A549 (cell line): ENCODE measurements at regions not wholly inside any gene's neighbourhood (a gene's known extent, or its start where the extent isn't known, plus 50 kb on each side); places are given as distances from the start of the nearest gene placed in this dataset.
A peak's percentile ranks its signal among the peaks of the same experiment; 100 is the strongest.

Source experiments
- ATAC-seq, 2 experiments: fragments of 200-7000 bp in 1 of 2; fragments of >200 bp in 1 of 2; cut with Nextera tagmentation in 1 of 2; cut with Tn5 transposase in 1 of 2; 3 replicates each; pipeline versions ENCODE4 v1.8.0 to v1.9.1; 2018 to 2020; ENCODE audit warnings: mild to moderate bottlenecking in 1 of 2, moderate library complexity in 1 of 2
- CTCF ChIA-PET: fragments of 300-600 bp; sonication (Branson Sonifier 250); formaldehyde crosslinking; extraction: SDS; loops from one replicate; lab custom pipeline; 2021; ENCODE audit warnings: antibody characterized with exemption, inconsistent platforms; lab: Yijun Ruan, JAX
- POLR2A ChIA-PET: fragments of 350-600 bp; formaldehyde crosslinking; extraction: SDS; loops from one replicate; lab custom pipeline; 2021; ENCODE audit warnings: antibody characterized with exemption, inconsistent platforms; lab: Yijun Ruan, JAX
- DNase-seq, 2 experiments: peaks; one replicate each; pipeline versions ENCODE4 v3.0.0 to v3.0.0-alpha.2; 2011 to 2016; ENCODE audit warnings: low read depth in 1 of 2, low spot score in 1 of 2
- FAIRE-seq: peaks from 2 replicates; lab custom pipeline; 2011; peaks lifted over from hg19 to GRCh38; lab: Jason Lieb, UNC
- H3K27ac ChIP-seq, 2 experiments: fragments of >200 bp; sonication (Bioruptor Twin); formaldehyde crosslinking; 3 replicates each; pipeline ENCODE4 v1.5.1; 2016 to 2017
- H3K4me1 ChIP-seq: fragments of >200 bp; sonication (Bioruptor Twin); formaldehyde crosslinking; 3 replicates; pipeline ENCODE4 v1.6.1; 2016
- H3K4me2 ChIP-seq: fragments of >200 bp; sonication (Bioruptor Twin); formaldehyde crosslinking; 3 replicates; pipeline ENCODE4 v1.6.1; 2016
- H3K4me3 ChIP-seq: fragments of >200 bp; sonication (Bioruptor Twin); formaldehyde crosslinking; 3 replicates; pipeline ENCODE4 v1.5.1; 2016
- H3K9me3 ChIP-seq: fragments of >200 bp; sonication (Bioruptor Twin); formaldehyde crosslinking; 3 replicates; pipeline ENCODE4 v1.6.1; 2016
- ATOH8 ChIP-seq: fragments of 250-450 bp; sonication (Bioruptor Pico); IDR thresholded peaks from 2 replicates; pipeline ENCODE4 v1.5.0; 2020; ENCODE audit warnings: low read depth, mild to moderate bottlenecking, moderate library complexity
- BHLHE40 ChIP-seq: IDR thresholded peaks from 2 replicates; pipeline ENCODE4 v1.6.1; 2012; ENCODE audit warnings: low read depth, low read length, inconsistent platforms
- CHD2 ChIP-seq: fragments of 150-350 bp; IDR thresholded peaks from 2 replicates; pipeline ENCODE4 v1.6.1; 2014; ENCODE audit warnings: low read length; ENCODE audit not compliant: partially characterized antibody
- CHD4 ChIP-seq: fragments of 200-600 bp; sonication (generic); IDR thresholded peaks from 2 replicates; pipeline ENCODE4 v1.6.1; 2016; ENCODE audit warnings: antibody characterized with exemption, mild to moderate bottlenecking, borderline replicate concordance
- EHF ChIP-seq: fragments of 250-450 bp; sonication (Bioruptor Pico); IDR thresholded peaks from 2 replicates; pipeline ENCODE4 v1.5.0; 2020; ENCODE audit warnings: mild to moderate bottlenecking
- EP300 ChIP-seq, 2 experiments: fragments of >200 bp; sonication (Bioruptor Twin); formaldehyde crosslinking; IDR thresholded peaks; 2 replicates in 1 of 2; 3 replicates in 1 of 2; pipeline ENCODE4 v1.6.1; 2016 to 2017
- ESRRA ChIP-seq: fragments of 150-350 bp; IDR thresholded peaks from 2 replicates; pipeline ENCODE4 v1.6.1; 2014; ENCODE audit warnings: mild to moderate bottlenecking, low read length, borderline replicate concordance
- FOSB ChIP-seq: fragments of 250-450 bp; sonication (Bioruptor Pico); IDR thresholded peaks from 2 replicates; pipeline ENCODE4 v1.5.0; 2020; ENCODE audit warnings: mild to moderate bottlenecking, moderate library complexity
- FOSL2 ChIP-seq, 2 experiments: fragments of 450-650 bp in 1 of 2; fragments of >200 bp in 1 of 2; sonication (Bioruptor Twin) in 1 of 2; formaldehyde crosslinking; IDR thresholded peaks; 2 replicates each; pipeline versions ENCODE4 v1.5.0 to v1.6.1; 2016 to 2020; ENCODE audit warnings: mild to moderate bottlenecking in 1 of 2, moderate library complexity in 1 of 2
- FOXS1 ChIP-seq: fragments of 250-450 bp; sonication (Bioruptor Pico); IDR thresholded peaks from 2 replicates; pipeline ENCODE4 v1.5.0; 2020; ENCODE audit warnings: mild to moderate bottlenecking, moderate library complexity
- GATA3 ChIP-seq: IDR thresholded peaks from 2 replicates; pipeline ENCODE4 v1.6.1; 2012; ENCODE audit warnings: borderline replicate concordance
- HDAC2 ChIP-seq: fragments of 200-600 bp; sonication (generic); IDR thresholded peaks from 2 replicates; pipeline ENCODE4 v1.6.1; 2016
- HEYL ChIP-seq: fragments of 250-450 bp; sonication (Bioruptor Pico); IDR thresholded peaks from 2 replicates; pipeline ENCODE4 v1.8.0; 2021; ENCODE audit warnings: mild to moderate bottlenecking, moderate library complexity
- HMGXB4 ChIP-seq: fragments of 250-450 bp; sonication (Bioruptor Pico); IDR thresholded peaks from 2 replicates; pipeline ENCODE4 v1.5.0; 2021; ENCODE audit warnings: mild to moderate bottlenecking, moderate library complexity, borderline replicate concordance
- HOXB13 ChIP-seq: fragments of 250-450 bp; sonication (Bioruptor Pico); IDR thresholded peaks from 2 replicates; pipeline ENCODE4 v1.5.0; 2020; ENCODE audit warnings: low read depth, mild to moderate bottlenecking, moderate library complexity
- HOXB5 ChIP-seq: fragments of 250-450 bp; sonication (Bioruptor Pico); IDR thresholded peaks from 2 replicates; pipeline ENCODE4 v1.5.0; 2020; ENCODE audit warnings: mild to moderate bottlenecking, moderate library complexity
- MAFK ChIP-seq: fragments of 450-650 bp; IDR thresholded peaks from 2 replicates; pipeline ENCODE4 v1.6.1; 2014; ENCODE audit not compliant: partially characterized antibody
- MAX ChIP-seq: IDR thresholded peaks from 2 replicates; pipeline ENCODE4 v1.6.1; 2012
- NPAS2 ChIP-seq: fragments of 250-450 bp; sonication (Bioruptor Pico); IDR thresholded peaks from 2 replicates; pipeline ENCODE4 v1.8.0; 2022; ENCODE audit warnings: mild to moderate bottlenecking, moderate library complexity, borderline replicate concordance
- PBX3 ChIP-seq: IDR thresholded peaks from 2 replicates; pipeline ENCODE4 v1.6.1; 2012
- PHF8 ChIP-seq: fragments of 200-600 bp; sonication (generic); IDR thresholded peaks from 2 replicates; pipeline ENCODE4 v1.6.1; 2016; ENCODE audit warnings: low read depth, mild to moderate bottlenecking, antibody characterized with exemption, moderate library complexity, borderline replicate concordance
- RFX5 ChIP-seq: fragments of 450-650 bp; IDR thresholded peaks from 2 replicates; pipeline ENCODE4 v1.7.1; 2014; ENCODE audit warnings: antibody characterized with exemption, mild to moderate bottlenecking, moderate library complexity
- SMC3 ChIP-seq: fragments of >200 bp; sonication (Bioruptor Twin); formaldehyde crosslinking; IDR thresholded peaks from 3 replicates; pipeline ENCODE4 v1.6.1; 2018; ENCODE audit warnings: inconsistent platforms
- TP53 ChIP-seq: fragments of 250-450 bp; sonication (Bioruptor Pico); IDR thresholded peaks from 2 replicates; pipeline ENCODE4 v1.5.0; 2021; ENCODE audit warnings: mild to moderate bottlenecking, moderate library complexity
- ZFP36 ChIP-seq: fragments of 450-650 bp; IDR thresholded peaks from 2 replicates; pipeline ENCODE4 v1.6.1; 2014; ENCODE audit warnings: borderline replicate concordance; ENCODE audit not compliant: partially characterized antibody
- ZNF302 ChIP-seq: fragments of 250-450 bp; sonication (Bioruptor Pico); IDR thresholded peaks from 2 replicates; pipeline ENCODE4 v1.9.0; 2021; ENCODE audit warnings: inconsistent platforms, mild to moderate bottlenecking, moderate library complexity
- WGBS: methylation state at CpG from one replicate; pipeline ENCODE4 v1.1.6; 2017; ENCODE audit errors: missing lambda C conversion rate; 5-methylcytosine and 5-hydroxymethylcytosine counted together

- DNase-seq = peak in 1 of 2 experiments; percentile 36
- no peaks in the 10 kb centered on the region for H3K9me3 ChIP-seq
- ChIA-PET CTCF (interaction anchor here (0.6 kb wide), 1 partner anchor 103 kb away, joined by 3 read pairs; no protein-coding TSS in a partner anchor), POLR2A (interaction anchor here (2.3 kb wide), 1 partner anchor 12 kb away, joined by 8 read pairs; no protein-coding TSS in a partner anchor)
- H3K4me1 ChIP-seq = peaks cover 99% of the 10 kb centered on the region
- TF ChIP-seq FOSL2 (IDR thresholded peaks at IDR 0.05) (no peak), FOSL2 (CRISPR knock-in tag; IDR thresholded peaks at IDR 0.05) (peak; percentile 47; the same call in 1 of the 2 replicates), FOSB (CRISPR knock-in tag) (no peak)
- peak overlapping the region; percentile 64 for H3K4me2 ChIP-seq
- FAIRE-seq = no peak
- no peak overlapping the region for H3K4me3 ChIP-seq
- peak overlapping the region; percentile 78 to 88 for H3K27ac ChIP-seq
- WGBS = 15% methylated on average over 1 of the region's 1 CpG
- no peak for ATAC-seq
Measured at GRCh38 chr6:71392276-71392675, 103.7 kb downstream of the OGFRL1 start.

GRCh38 chr6:71393471-71393870 is 104.9 kb downstream of the OGFRL1 start:
- peak overlapping the region; percentile 78 to 88 for H3K27ac ChIP-seq
- TF ChIP-seq PHF8 (no peak), GATA3 (no peak), SMC3 (no peak), HOXB13 (no peak), EHF (no peak), NPAS2 (CRISPR knock-in tag) (no peak), BHLHE40 (no peak), TP53 (CRISPR knock-in tag) (no peak), HMGXB4 (CRISPR knock-in tag) (no peak), HOXB5 (CRISPR knock-in tag) (no peak), ATOH8 (CRISPR knock-in tag) (no peak), RFX5 (no peak), HDAC2 (no peak), ESRRA (no peak), FOSL2 (IDR thresholded peaks at IDR 0.05) (no peak), FOSL2 (CRISPR knock-in tag; IDR thresholded peaks at IDR 0.05) (no peak), PBX3 (no peak), FOXS1 (CRISPR knock-in tag) (no peak), CHD2 (no peak)
- TF ChIP-seq, all 56 proteins: peak for 0
- H3K9me3 ChIP-seq = no peaks in the 10 kb centered on the region
- ChIA-PET POLR2A (interaction anchor here (1.6 to 2.3 kb wide), 2 partner anchors 11 to 25 kb away, joined by 4 to 8 read pairs; no protein-coding TSS in a partner anchor), CTCF (interaction anchor here (0.7 kb wide), 1 partner anchor 51 kb away, joined by 3 read pairs; no protein-coding TSS in a partner anchor)
- WGBS = 4% methylated on average over 1 of the region's 1 CpG
- DNase-seq = peak in 1 of 2 experiments; percentile 34
- ATAC-seq = peak; percentile 22 to 54; a peak in 3 of 6 replicates
- FAIRE-seq = no peak
- H3K4me1 ChIP-seq = peaks cover 99% of the 10 kb centered on the region
- H3K4me2 ChIP-seq = peak overlapping the region; percentile 64
- H3K4me3 ChIP-seq = peak overlapping the region; percentile 18; the same call in 1 of the 3 replicates

GRCh38 chr6:71393981-71394432 is 105.4 kb downstream of the OGFRL1 start:
- peak in 1 of 2 experiments; percentile 42 for DNase-seq
- peak; percentile 48 to 58; a peak in 4 of 6 replicates for ATAC-seq
- H3K9me3 ChIP-seq = no peaks in the 10 kb centered on the region
- no peak for FAIRE-seq
- ChIA-PET CTCF (interaction anchor here (0.7 kb wide), 1 partner anchor 50 kb away, joined by 3 read pairs; no protein-coding TSS in a partner anchor), POLR2A (interaction anchor here (1.6 to 2.3 kb wide), 2 partner anchors 10 to 24 kb away, joined by 4 to 8 read pairs; no protein-coding TSS in a partner anchor)
- peak overlapping the region; percentile 18; the same call in 1 of the 3 replicates for H3K4me3 ChIP-seq
- peaks cover 99% of the 10 kb centered on the region for H3K4me1 ChIP-seq
- peak overlapping the region; percentile 64 for H3K4me2 ChIP-seq
- 0% methylated on average over 1 of the region's 1 CpG for WGBS
- peak overlapping the region; percentile 78 to 88 for H3K27ac ChIP-seq
- TF ChIP-seq EP300 (IDR thresholded peaks at IDR 0.05) = peak in 1 of 2 experiments; percentile 64; a peak in 2 of 5 replicates
- no peak for TF ChIP-seq HMGXB4 (CRISPR knock-in tag)
- no peak for TF ChIP-seq ZFP36
- TF ChIP-seq ZNF302 (CRISPR knock-in tag) = no peak
- TF ChIP-seq FOSL2 (IDR thresholded peaks at IDR 0.05) = 0 out of 2 replicates have a peak, but pooled peaks have one; percentile 9
- TF ChIP-seq FOSL2 (CRISPR knock-in tag; IDR thresholded peaks at IDR 0.05) = peak; percentile 50
- no peak for TF ChIP-seq HOXB5 (CRISPR knock-in tag)
- no peak for TF ChIP-seq HEYL (CRISPR knock-in tag)
- no peak for TF ChIP-seq CHD4
- peak; percentile 31 for TF ChIP-seq MAFK
- 0 out of 2 replicates have a peak, but pooled peaks have one; percentile 14 for TF ChIP-seq MAX
